Skeletal muscle tissue (tissue), 3 donors: ENCODE measurements at regions not wholly inside any gene's neighbourhood (a gene's known extent, or its start where the extent isn't known, plus 50 kb on each side); places are given as distances from the start of the nearest gene placed in this dataset.

Experiments
- H3K27ac ChIP-seq: one replicate; pipeline ENCODE4 v1.7.0; 2013; ENCODE audit warnings: mild to moderate bottlenecking, low read depth, low read length, inconsistent platforms
- H3K27me3 ChIP-seq, 3 donors: one replicate each; pipeline ENCODE4 v1.7.0; 2013; ENCODE audit warnings: low read length in 3 of 3; ENCODE audit not compliant: control insufficient read depth in 3 of 3, insufficient read depth in 3 of 3
- H3K36me3 ChIP-seq, 3 donors: one replicate each; pipeline ENCODE4 v1.7.0; 2013; ENCODE audit warnings: low read length in 3 of 3; ENCODE audit not compliant: control insufficient read depth in 3 of 3, insufficient read depth in 3 of 3
- H3K4me1 ChIP-seq, 3 donors: one replicate each; pipeline ENCODE4 v1.7.0; 2013; ENCODE audit warnings: low read length in 3 of 3, mild to moderate bottlenecking in 3 of 3; ENCODE audit not compliant: control insufficient read depth in 3 of 3, insufficient read depth in 3 of 3
- H3K4me3 ChIP-seq, 3 donors: one replicate each; pipeline ENCODE4 v1.7.0; 2013; ENCODE audit warnings: low read length in 3 of 3
- H3K9ac ChIP-seq, 3 donors: one replicate each; pipeline ENCODE4 v1.7.0; 2013; ENCODE audit warnings: low read length in 3 of 3, mild to moderate bottlenecking in 3 of 3, moderate library complexity in 2 of 3, low read depth in 1 of 3
- H3K9me3 ChIP-seq, 3 donors: one replicate each; pipeline ENCODE4 v1.7.0; 2013; ENCODE audit warnings: low read length in 3 of 3; ENCODE audit not compliant: control insufficient read depth in 3 of 3
- donor health status: Osteomylitis.

DNA sequence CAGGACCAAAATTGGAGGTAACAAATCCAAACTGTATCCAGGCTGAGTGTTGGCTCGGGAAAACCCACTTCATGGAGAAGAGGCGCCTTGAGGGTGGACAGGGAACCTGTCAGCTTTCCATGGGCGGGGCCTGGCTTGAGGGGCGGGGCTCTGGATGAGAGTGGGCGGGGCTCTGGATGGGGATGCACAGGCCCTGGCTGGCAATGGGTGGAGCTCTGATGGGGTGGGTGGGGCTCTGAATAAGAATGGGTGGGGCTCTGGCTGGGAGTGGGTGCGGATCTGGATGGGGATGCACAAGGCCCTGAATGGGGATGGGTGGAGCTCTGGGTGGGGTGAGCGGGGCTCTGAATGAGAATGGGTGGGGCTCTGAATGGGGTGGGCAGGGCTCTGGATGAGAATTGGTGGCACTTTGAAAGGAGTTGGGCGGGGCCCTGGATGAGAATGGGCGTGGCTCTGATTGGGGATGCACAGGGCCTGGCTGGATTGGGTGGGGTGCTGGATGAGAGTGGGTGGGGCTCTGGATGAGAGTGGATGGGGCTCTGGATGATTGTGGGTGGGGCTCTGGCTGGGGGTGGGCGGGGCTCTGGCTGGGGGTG lies 96.6 kb upstream of the NPTX2 start:
- Histone ChIP-seq H3K27me3 (peaks cover 0 to 3% (median 0%) of the 10 kb centered on the region in 3 donors), H3K27ac (no peak overlapping the region), H3K4me1 (no peaks in the 10 kb centered on the region)

DNA sequence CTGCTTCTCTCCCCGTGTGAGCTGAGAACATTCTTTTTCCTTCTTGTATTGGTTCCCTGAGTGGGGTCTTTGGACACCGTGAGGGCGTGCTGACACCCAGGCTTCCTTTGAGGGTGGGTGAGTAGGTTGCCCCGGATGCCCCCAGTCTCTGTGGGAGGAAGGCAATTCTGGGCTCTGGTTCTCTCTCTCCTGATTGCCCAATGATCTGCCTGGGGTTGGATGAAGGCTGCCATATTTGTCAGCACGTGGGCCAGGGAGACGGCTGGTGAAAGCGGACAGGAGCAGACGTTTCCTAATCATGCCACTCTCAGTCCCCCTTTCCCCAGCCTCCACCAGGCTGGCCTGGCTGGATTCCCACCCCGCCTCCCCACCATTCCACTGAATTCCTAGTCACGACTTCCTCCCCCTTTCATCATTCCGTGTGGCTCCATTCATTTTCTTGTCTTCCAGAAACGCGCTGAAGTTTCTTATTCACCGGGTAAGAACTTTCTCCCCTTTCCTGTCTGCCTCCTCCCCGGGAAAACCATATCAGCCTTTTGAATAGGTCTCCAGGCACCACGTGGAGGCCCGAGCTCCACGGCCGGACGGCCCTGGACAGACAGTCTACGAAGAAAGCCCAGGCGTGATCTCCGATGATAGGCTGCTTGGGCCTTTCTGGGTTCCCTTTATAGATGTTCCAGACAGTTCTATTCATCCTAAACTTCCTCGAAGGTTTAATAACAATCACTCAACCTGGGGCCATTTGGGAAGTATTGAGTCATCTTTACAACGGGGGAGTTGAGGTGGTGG lies 98.7 kb upstream of the NPTX2 start:
- Histone ChIP-seq H3K9me3 (peaks cover 0 to 7% (median 3%) of the 10 kb centered on the region in 3 donors), H3K36me3 (no peaks in the 10 kb centered on the region), H3K27me3 (peaks cover 0 to 3% (median 0%) of the 10 kb centered on the region in 3 donors), H3K9ac (no peak overlapping the region), H3K27ac (no peak overlapping the region), H3K4me1 (no peaks in the 10 kb centered on the region), H3K4me3 (no peak overlapping the region)

More for the DNA sequence above, 96.6 kb upstream of the NPTX2 start:
- Histone ChIP-seq H3K36me3 (no peaks in the 10 kb centered on the region), H3K9me3 (peaks cover 0 to 5% (median 3%) of the 10 kb centered on the region in 3 donors), H3K9ac (no peak overlapping the region), H3K4me3 (no peak overlapping the region)

DNA sequence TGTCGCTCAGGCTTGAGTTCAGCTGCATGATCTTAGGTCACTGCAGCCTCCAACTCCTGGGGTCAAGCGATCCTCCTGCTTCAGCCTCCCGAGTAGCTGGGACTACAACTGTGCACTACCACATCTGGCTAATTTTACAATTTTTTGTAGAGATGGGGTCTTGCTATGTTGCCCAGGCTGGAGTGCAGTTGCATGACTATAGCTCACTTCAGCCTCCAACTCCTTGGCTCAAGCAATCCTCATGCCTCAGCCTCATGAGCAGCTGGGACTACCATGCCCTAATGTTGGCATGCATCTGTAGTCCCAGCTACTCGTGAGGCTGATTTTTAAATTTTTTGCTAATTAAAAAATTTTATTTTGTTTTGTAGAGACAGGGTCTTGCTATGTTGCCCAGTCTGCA lies 101.9 kb upstream of the NPTX2 start:
- Histone ChIP-seq H3K9ac (no peak overlapping the region), H3K4me1 (no peaks in the 10 kb centered on the region), H3K4me3 (no peak overlapping the region), H3K27me3 (peaks cover 0 to 2% (median 0%) of the 10 kb centered on the region in 3 donors), H3K36me3 (no peaks in the 10 kb centered on the region), H3K9me3 (peaks cover 0 to 2% (median 0%) of the 10 kb centered on the region in 3 donors), H3K27ac (no peak overlapping the region)

DNA sequence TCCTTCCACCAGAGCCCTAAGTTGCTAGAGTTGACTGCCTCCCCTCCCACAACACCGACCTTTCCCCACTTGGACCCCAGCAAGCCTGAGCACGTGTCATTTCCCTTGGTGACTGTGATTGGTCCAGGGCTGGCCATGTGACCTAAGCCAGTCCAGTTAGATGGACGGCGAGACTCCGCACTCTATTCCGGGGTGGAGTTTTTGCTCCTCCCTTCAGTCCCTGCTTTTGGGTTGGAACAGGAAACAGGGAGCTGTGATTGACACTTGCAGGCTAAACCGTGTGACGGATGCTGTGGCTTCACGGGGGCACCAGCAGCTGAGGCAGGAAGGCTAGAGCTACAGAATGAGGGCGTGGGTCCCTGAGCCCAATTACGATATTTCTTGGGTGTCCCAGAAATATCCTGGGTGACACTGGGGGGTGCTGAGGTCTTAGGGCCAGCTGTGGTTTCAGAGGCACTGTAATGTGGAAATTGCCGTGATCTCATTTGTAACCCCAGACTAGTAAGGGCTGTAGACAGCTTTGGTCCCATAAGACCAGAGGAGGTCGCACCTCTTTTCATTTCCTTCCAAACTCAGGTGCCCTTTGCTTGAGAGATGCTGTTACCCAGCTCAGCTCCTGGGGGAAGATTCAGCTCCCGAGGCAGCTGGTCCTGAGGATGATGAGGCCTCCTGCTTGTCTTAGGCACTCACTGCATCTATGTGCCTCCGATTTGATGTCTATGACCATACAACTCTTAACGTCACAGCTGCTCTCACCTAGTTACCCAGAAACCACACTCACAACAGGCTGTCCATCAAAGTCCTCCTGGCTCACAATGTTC lies 102.7 kb upstream of the NPTX2 start:
- Histone ChIP-seq H3K27ac (no peak overlapping the region), H3K27me3 (peaks cover 0 to 2% (median 0%) of the 10 kb centered on the region in 3 donors), H3K4me3 (no peak overlapping the region), H3K4me1 (no peaks in the 10 kb centered on the region), H3K36me3 (no peaks in the 10 kb centered on the region), H3K9me3 (peaks cover 0 to 2% (median 0%) of the 10 kb centered on the region in 3 donors), H3K9ac (no peak overlapping the region)

DNA sequence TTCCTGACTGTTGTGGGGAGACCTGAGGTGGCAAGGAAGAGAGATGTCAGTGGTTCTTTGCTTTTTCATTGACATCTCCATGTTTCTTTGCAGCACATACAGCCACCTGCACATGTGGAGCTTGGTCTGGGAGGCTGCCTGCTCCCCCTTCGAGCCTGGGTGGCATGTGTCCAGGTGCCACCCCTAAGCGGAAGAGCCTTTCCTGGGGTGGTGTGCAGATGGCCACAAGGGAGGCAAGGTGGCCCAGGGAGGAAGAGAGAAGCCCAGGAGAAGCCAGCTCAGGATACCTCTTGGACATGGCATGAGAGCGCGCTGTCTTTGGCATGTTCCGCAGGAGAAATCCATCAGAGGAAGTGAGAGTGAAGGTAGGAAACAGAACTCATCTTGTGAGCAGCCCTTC lies 105.9 kb upstream of the NPTX2 start:
- Histone ChIP-seq H3K4me3 (no peak overlapping the region), H3K27ac (no peak overlapping the region), H3K4me1 (no peaks in the 10 kb centered on the region), H3K36me3 (no peaks in the 10 kb centered on the region), H3K27me3 (peaks cover 0 to 2% (median 0%) of the 10 kb centered on the region in 3 donors), H3K9me3 (peaks cover 0 to 2% (median 0%) of the 10 kb centered on the region in 3 donors), H3K9ac (no peak overlapping the region)

DNA sequence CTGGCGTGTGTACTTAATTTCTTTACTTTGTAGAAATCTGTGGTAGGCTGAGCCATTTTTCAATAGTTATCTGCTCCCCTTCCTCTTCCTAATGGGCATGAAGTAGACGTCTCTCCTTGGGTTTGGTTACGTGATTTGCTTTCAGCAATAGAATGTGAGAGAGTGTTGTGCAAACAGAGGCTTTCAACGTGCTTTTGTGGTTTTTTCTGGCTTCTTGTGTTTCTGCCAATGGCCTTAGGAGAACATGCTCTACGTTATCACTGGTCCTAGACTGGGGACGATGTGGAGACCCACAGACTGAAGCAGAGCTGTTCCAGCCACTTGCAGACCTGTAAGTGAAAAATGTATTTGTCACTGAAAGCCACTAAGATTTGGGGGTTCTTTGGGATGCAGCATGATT lies 107.2 kb upstream of the NPTX2 start:
- no peak overlapping the region for H3K9ac ChIP-seq
- peaks cover 0 to 2% (median 0%) of the 10 kb centered on the region in 3 donors for H3K27me3 ChIP-seq
- peaks cover 0 to 2% (median 0%) of the 10 kb centered on the region in 3 donors for H3K9me3 ChIP-seq
- no peaks in the 10 kb centered on the region for H3K36me3 ChIP-seq
- H3K27ac ChIP-seq, result no peak overlapping the region
- H3K4me1 ChIP-seq, result no peaks in the 10 kb centered on the region
- no peak overlapping the region for H3K4me3 ChIP-seq

DNA sequence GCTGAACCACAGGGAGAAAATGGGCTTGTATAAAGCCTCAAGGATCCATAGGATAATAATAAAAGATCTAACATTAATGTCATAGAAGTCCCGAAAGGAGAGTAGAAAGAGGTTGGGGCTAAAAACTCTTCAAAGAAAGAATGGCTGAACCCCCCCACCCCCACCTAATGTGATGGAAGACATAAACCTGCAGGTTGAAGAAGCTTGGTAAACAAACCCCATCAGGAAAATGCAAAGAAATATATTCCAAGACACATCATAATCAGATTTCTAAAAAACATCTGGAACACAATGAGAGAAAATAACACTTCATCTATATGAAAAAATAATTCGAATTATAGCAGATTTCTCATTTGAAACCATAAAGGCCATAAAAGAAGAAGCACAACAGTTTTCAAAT lies 105.6 kb upstream of the BAIAP2L1 start:
- Histone ChIP-seq H3K27ac (no peak overlapping the region), H3K36me3 (no peaks in the 10 kb centered on the region), H3K27me3 (peaks cover 0 to 4% (median 3%) of the 10 kb centered on the region in 3 donors), H3K9me3 (no peaks in the 10 kb centered on the region), H3K9ac (no peak overlapping the region), H3K4me3 (no peak overlapping the region), H3K4me1 (no peaks in the 10 kb centered on the region)

DNA sequence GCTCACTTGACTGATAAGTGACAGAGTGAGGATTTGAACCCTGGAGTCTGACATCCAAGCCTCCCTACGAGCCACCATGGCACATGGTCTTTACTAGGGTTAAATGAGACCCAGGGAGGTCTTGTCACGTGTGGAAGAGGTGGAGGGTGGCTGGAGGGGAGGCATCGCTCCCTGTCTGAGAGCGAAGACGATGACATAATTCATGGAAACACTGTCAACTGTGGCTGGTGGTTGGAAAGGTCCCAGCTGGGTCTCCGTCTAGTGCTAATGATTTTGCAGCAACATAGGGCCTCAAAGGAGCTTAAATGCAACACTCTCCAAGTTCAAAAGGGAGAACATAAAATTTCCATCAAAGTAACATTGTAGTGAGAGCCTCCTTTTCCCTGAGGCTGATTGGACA lies 99.9 kb upstream of the BAIAP2L1 start:
- H3K27ac ChIP-seq, result no peak overlapping the region
- no peaks in the 10 kb centered on the region for H3K4me1 ChIP-seq
- H3K9me3 ChIP-seq, result peaks cover 0 to 7% (median 5%) of the 10 kb centered on the region in 3 donors
- H3K36me3 ChIP-seq, result no peaks in the 10 kb centered on the region
- H3K27me3 ChIP-seq, result peaks cover 3 to 4% (median 4%) of the 10 kb centered on the region in 3 donors
- H3K4me3 ChIP-seq, result no peak overlapping the region
- no peak overlapping the region for H3K9ac ChIP-seq

DNA sequence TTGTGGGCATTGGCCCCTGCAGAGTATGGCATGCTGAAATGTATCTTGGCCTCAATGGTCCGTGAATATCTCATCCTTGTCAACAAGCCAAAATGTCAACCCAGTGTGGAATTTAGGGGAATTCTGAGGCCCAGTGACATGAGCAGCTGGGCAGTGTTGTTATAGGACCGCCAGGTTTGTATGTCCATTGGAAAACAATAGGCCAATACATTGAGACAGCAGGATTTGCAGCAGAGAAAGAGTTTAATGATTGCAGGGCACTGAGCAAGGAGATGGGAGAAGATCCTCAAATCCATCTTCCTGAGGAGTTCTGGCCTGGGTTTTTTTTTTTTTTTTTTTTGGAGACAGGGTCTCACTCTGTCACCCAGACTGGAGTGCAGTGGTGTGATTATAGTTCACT lies 95.7 kb upstream of the BAIAP2L1 start:
- Histone ChIP-seq H3K27ac (no peak overlapping the region), H3K4me3 (no peak overlapping the region), H3K36me3 (no peaks in the 10 kb centered on the region), H3K4me1 (no peaks in the 10 kb centered on the region), H3K9ac (no peak overlapping the region), H3K9me3 (peaks cover 0 to 9% (median 8%) of the 10 kb centered on the region in 3 donors), H3K27me3 (peaks cover 0 to 4% (median 0%) of the 10 kb centered on the region in 3 donors)
